ENCODE measurements at regions not wholly inside any gene's neighbourhood (a gene's known extent, or its start where the extent isn't known, plus 50 kb on each side); places are given as distances from the start of the nearest gene placed in this dataset.

GRCh38 chr2:74072565-74072964, 75.1 kb downstream of the BOLA3 start:
- intact Hi-C loops (cut with micrococcal nuclease), result no loop called here
- no peak overlapping the region for H3K4me3 ChIP-seq (replicated peaks in 1 of 3; ENCODE audit: insufficient read depth in 1 of 3, low read depth in 1 of 3, low read length in 3 of 3)
- FAIRE-seq, result no peak
- no peak for DNase-seq (ENCODE audit: low read depth, low spot score)
- no peak overlapping the region for H2AFZ ChIP-seq (ENCODE audit: low read depth, low read length)
- peaks cover 0 to 2% of the 10 kb centered on the region in 2 experiments for H3K36me3 ChIP-seq (ENCODE audit: control insufficient read depth in 2 of 2, extremely low read depth in 1 of 2, insufficient read depth in 2 of 2, low read length in 2 of 2)
- ChIA-PET CTCF (no interaction called here), POLR2A (no interaction called here)
- no TSS peak for BruUV-seq (replicated peaks)
- H3K79me2 ChIP-seq (ENCODE audit: control insufficient read depth, insufficient read depth, low read length), result peaks cover 4% of the 10 kb centered on the region
- H3K9ac ChIP-seq (replicated peaks; ENCODE audit: extremely low read depth, insufficient read depth, low read length), result no peak overlapping the region
- no peaks in the 10 kb centered on the region for H3K27me3 ChIP-seq (ENCODE audit: control insufficient read depth in 2 of 2, insufficient read depth in 2 of 2, low read length in 2 of 2)
- no peaks in the 10 kb centered on the region for H3K4me1 ChIP-seq (ENCODE audit: control insufficient read depth, extremely low read depth, insufficient read depth, low read length)
- dilution Hi-C loops (cut with MboI; ENCODE audit: extremely low pct_ligation_motif_present, low sequenced_read_pairs), result no loop called here
- no peak for TF ChIP-seq POLR2AphosphoS5 (IDR thresholded peaks at IDR 0.05; ENCODE audit: insufficient read depth, low read depth, low read length)
- no peak for TF ChIP-seq MYC (IDR thresholded peaks at IDR 0.05; ENCODE audit: low read depth, low read length)
- TF ChIP-seq GATA2 (IDR thresholded peaks at IDR 0.05; ENCODE audit: insufficient read depth, insufficient read length, low read depth, low read length), result no peak
- TF ChIP-seq EZH2 (IDR thresholded peaks at IDR 0.05; ENCODE audit: borderline replicate concordance, low read depth, low read length, severe bottlenecking), result no peak
- no peak for TF ChIP-seq POLR2A (IDR thresholded peaks at IDR 0.05; ENCODE audit: low read depth, low read length)
- TF ChIP-seq, protein P1, sequence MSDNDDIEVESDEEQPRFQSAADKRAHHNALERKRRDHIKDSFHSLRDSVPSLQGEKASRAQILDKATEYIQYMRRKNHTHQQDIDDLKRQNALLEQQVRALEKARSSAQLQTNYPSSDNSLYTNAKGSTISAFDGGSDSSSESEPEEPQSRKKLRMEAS (IDR thresholded peaks at IDR 0.05; ENCODE audit: insufficient read depth, insufficient read length), result no peak
- TF ChIP-seq JUN (IDR thresholded peaks at IDR 0.05; ENCODE audit: borderline replicate concordance, insufficient read depth, insufficient read length, low read depth), result no peak
- TF ChIP-seq, protein P2, sequence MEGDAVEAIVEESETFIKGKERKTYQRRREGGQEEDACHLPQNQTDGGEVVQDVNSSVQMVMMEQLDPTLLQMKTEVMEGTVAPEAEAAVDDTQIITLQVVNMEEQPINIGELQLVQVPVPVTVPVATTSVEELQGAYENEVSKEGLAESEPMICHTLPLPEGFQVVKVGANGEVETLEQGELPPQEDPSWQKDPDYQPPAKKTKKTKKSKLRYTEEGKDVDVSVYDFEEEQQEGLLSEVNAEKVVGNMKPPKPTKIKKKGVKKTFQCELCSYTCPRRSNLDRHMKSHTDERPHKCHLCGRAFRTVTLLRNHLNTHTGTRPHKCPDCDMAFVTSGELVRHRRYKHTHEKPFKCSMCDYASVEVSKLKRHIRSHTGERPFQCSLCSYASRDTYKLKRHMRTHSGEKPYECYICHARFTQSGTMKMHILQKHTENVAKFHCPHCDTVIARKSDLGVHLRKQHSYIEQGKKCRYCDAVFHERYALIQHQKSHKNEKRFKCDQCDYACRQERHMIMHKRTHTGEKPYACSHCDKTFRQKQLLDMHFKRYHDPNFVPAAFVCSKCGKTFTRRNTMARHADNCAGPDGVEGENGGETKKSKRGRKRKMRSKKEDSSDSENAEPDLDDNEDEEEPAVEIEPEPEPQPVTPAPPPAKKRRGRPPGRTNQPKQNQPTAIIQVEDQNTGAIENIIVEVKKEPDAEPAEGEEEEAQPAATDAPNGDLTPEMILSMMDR (IDR thresholded peaks at IDR 0.05; ENCODE audit: extremely low read depth in 1 of 2, insufficient read depth in 1 of 2, low read depth in 1 of 2, low read length in 2 of 2), result no peak
- no peak for TF ChIP-seq FOS (IDR thresholded peaks at IDR 0.05; ENCODE audit: borderline replicate concordance, insufficient read depth, low read length)
- no peaks in the 10 kb centered on the region for H3K9me1 ChIP-seq (replicated peaks; ENCODE audit: control insufficient read depth, extremely low read depth, insufficient read depth, low read length)
- no peak overlapping the region for H3K4me2 ChIP-seq (ENCODE audit: insufficient read depth, low read length)
- no peaks in the 10 kb centered on the region for H4K20me1 ChIP-seq (replicated peaks; ENCODE audit: control insufficient read depth, extremely low read depth, insufficient read depth, low read length)
- H3K27ac ChIP-seq (ENCODE audit: insufficient read depth, low read depth, low read length), result no peak overlapping the region
- H3K9me3 ChIP-seq (replicated peaks; ENCODE audit: control insufficient read depth, insufficient read depth, low read length), result no peaks in the 10 kb centered on the region
